K562 (cell line): ENCODE measurements at regions not wholly inside any gene's neighbourhood (a gene's known extent, or its start where the extent isn't known, plus 50 kb on each side); places are given as distances from the start of the nearest gene placed in this dataset.

Experiments used
- ATAC-seq: fragments of 200-7000 bp; cut with Tn5 transposase; 3 replicates; pipeline ENCODE4 v1.9.1; 2020; ENCODE audit warnings: moderate library complexity
- BruUV-seq: library from RNA; stranded (reverse); fragments of 400-500 nt; replicated peaks from 2 replicates; lab custom pipeline; 2021; lab: Mats Ljungman, UMichigan
- CTCF ChIA-PET: fragments of 300-600 bp; formaldehyde crosslinking; extraction: SDS; loops from one replicate; lab custom pipeline; 2021; ENCODE audit warnings: low intra/inter-chr PET ratio; lab: Yijun Ruan, JAX
- POLR2A ChIA-PET: fragments of 300-600, 350-650 bp; sonication (Branson Sonifier 250); formaldehyde crosslinking; extraction: SDS; loops from one replicate; lab custom pipeline; 2021; ENCODE audit warnings: antibody characterized with exemption, inconsistent platforms; lab: Yijun Ruan, JAX
- DNase-seq, 4 experiments: peaks; one replicate each; pipeline versions ENCODE4 v3.0.0 to v3.0.0-alpha.2; 2011 to 2018; ENCODE audit warnings: low spot score in 3 of 4, mixed read lengths in 3 of 4; ENCODE audit errors: extremely low read depth in 1 of 4
- FAIRE-seq: peaks from 2 replicates; lab custom pipeline; 2011; peaks lifted over from hg19 to GRCh38; lab: Jason Lieb, UNC
- H2AFZ ChIP-seq: 2 replicates; pipeline ENCODE4 v1.6.0; 2011; ENCODE audit warnings: low read depth, low read length, control low read depth, inconsistent platforms
- H3K27ac ChIP-seq: fragments of 200-600 bp; 3 replicates; pipeline ENCODE4 v1.8.0; 2011; ENCODE audit warnings: low read depth, mild to moderate bottlenecking, control low read depth, inconsistent platforms, low read length, moderate library complexity, mixed read lengths; ENCODE audit errors: extremely low read depth
- H3K27me3 ChIP-seq, 2 experiments: fragments of 300-600 bp in 1 of 2; 2 replicates in 1 of 2; 3 replicates in 1 of 2; pipeline versions ENCODE4 v1.6.0 to v1.8.0; 2011; ENCODE audit warnings: inconsistent platforms in 2 of 2, low read length in 2 of 2, mild to moderate bottlenecking in 1 of 2, mixed read lengths in 1 of 2, moderate library complexity in 1 of 2; ENCODE audit not compliant: control insufficient read depth in 2 of 2, insufficient read depth in 2 of 2
- H3K36me3 ChIP-seq: fragments of 300-600 bp; 3 replicates; pipeline ENCODE4 v1.8.0; 2011; ENCODE audit warnings: mild to moderate bottlenecking, low read length, inconsistent platforms; ENCODE audit not compliant: control insufficient read depth, insufficient read depth
- H3K4me1 ChIP-seq, 2 experiments: fragments of 200-600 bp in 1 of 2; replicated peaks in 1 of 2; 2 replicates in 1 of 2; 3 replicates in 1 of 2; pipeline versions ENCODE4 v1.5.1 to v1.8.0; 2011; ENCODE audit warnings: inconsistent platforms in 2 of 2, low read length in 2 of 2, mild to moderate bottlenecking in 1 of 2, mixed read lengths in 1 of 2, moderate library complexity in 1 of 2; ENCODE audit not compliant: control insufficient read depth in 2 of 2, insufficient read depth in 2 of 2
- H3K4me2 ChIP-seq: 2 replicates; pipeline ENCODE4 v1.6.1; 2011; ENCODE audit warnings: low read length, control low read depth, inconsistent platforms, mixed read lengths; ENCODE audit not compliant: insufficient read depth
- H3K4me3 ChIP-seq: fragments of 200-600 bp; sonication (generic), shearing (Covaris generic); 2 replicates; pipeline ENCODE4 v1.5.1; 2016; ENCODE audit warnings: control low read depth, inconsistent platforms
- H3K79me2 ChIP-seq: fragments of 200-600 bp; 3 replicates; pipeline ENCODE4 v1.8.0; 2011; ENCODE audit warnings: low read length, inconsistent platforms; ENCODE audit not compliant: control insufficient read depth, insufficient read depth
- H3K9ac ChIP-seq, 2 experiments: 2 replicates each; pipeline versions ENCODE4 v1.6.0 to v1.6.1; 2011; ENCODE audit warnings: low read depth in 2 of 2, low read length in 2 of 2, control low read depth in 1 of 2, inconsistent platforms in 1 of 2, mild to moderate bottlenecking in 1 of 2, mixed read lengths in 1 of 2; ENCODE audit not compliant: insufficient read depth in 1 of 2
- H3K9me1 ChIP-seq: one replicate; pipeline ENCODE4 v1.6.0; 2011; ENCODE audit warnings: inconsistent platforms, mild to moderate bottlenecking, low read length, moderate library complexity; ENCODE audit not compliant: control insufficient read depth, insufficient read depth
- H3K9me3 ChIP-seq: replicated peaks from 2 replicates; pipeline ENCODE4 v1.5.1; 2011; ENCODE audit warnings: low read depth, low read length, inconsistent platforms; ENCODE audit not compliant: control insufficient read depth, insufficient read depth
- H4K20me1 ChIP-seq: replicated peaks from 2 replicates; pipeline ENCODE4 v1.6.1; 2011; ENCODE audit warnings: low read length, inconsistent platforms, mixed read lengths; ENCODE audit not compliant: control insufficient read depth, insufficient read depth
- CREB3L1 ChIP-seq: fragments of 450-650 bp; IDR thresholded peaks from 2 replicates; pipeline ENCODE4 v1.6.1; 2014; ENCODE audit warnings: low read depth, mild to moderate bottlenecking, moderate library complexity, borderline replicate concordance
- EP400 ChIP-seq: fragments of 450-650 bp; IDR thresholded peaks from 2 replicates; pipeline ENCODE4 v1.6.1; 2017; ENCODE audit warnings: antibody characterized with exemption, mild to moderate bottlenecking, moderate library complexity
- FOXK1 ChIP-seq: sonication (generic); formaldehyde crosslinking; IDR thresholded peaks from 2 replicates; pipeline ENCODE4 v1.8.0; 2022; ENCODE audit warnings: missing genetic modification reagents, mild to moderate bottlenecking, borderline replicate concordance
- HDAC8 ChIP-seq: fragments of 450-650 bp; IDR thresholded peaks from 2 replicates; pipeline ENCODE4 v1.6.1; 2016; ENCODE audit warnings: mild to moderate bottlenecking, missing genetic modification characterization, moderate library complexity, missing compliant biosample characterization
- HNRNPK ChIP-seq: fragments of 200-400 bp; formaldehyde crosslinking; IDR thresholded peaks from one replicate; pipeline ENCODE4 v1.6.1; 2018; ENCODE audit warnings: mild to moderate bottlenecking, low read depth, low read length; ENCODE audit not compliant: poor library complexity, severe bottlenecking
- MCM2 ChIP-seq: fragments of 450-650 bp; IDR thresholded peaks from 2 replicates; pipeline ENCODE4 v1.6.1; 2017; ENCODE audit warnings: low read depth, mild to moderate bottlenecking
- POLR2B ChIP-seq: fragments of 450-650 bp; IDR thresholded peaks from 2 replicates; pipeline ENCODE4 v1.6.1; 2018; ENCODE audit warnings: low read depth; ENCODE audit not compliant: partially characterized antibody
- PRMT5 ChIP-seq: sonication (generic); formaldehyde crosslinking; IDR thresholded peaks from 2 replicates; pipeline ENCODE4 v1.5.0; 2020; ENCODE audit warnings: missing genetic modification reagents
- RBM14 ChIP-seq: fragments of 200-400 bp; formaldehyde crosslinking; IDR thresholded peaks from 2 replicates; pipeline ENCODE4 v1.6.1; 2018; ENCODE audit warnings: low read depth, mild to moderate bottlenecking, low read length, moderate library complexity, borderline replicate concordance; ENCODE audit not compliant: insufficient read depth
- SETDB1 ChIP-seq: IDR thresholded peaks from one replicate; pipeline ENCODE4 v1.6.1; 2012; ENCODE audit warnings: low read length, control low read depth, inconsistent platforms
- YBX1 ChIP-seq: fragments of 450-650 bp; IDR thresholded peaks from 2 replicates; pipeline ENCODE4 v1.7.1; 2016; ENCODE audit warnings: mild to moderate bottlenecking
- ZBTB33 ChIP-seq: sonication (generic); formaldehyde crosslinking; IDR thresholded peaks from 2 replicates; pipeline ENCODE4 v1.8.1; 2023; ENCODE audit warnings: mild to moderate bottlenecking, missing genetic modification reagents
- ZBTB49 ChIP-seq: sonication (generic); formaldehyde crosslinking; IDR thresholded peaks from 2 replicates; pipeline ENCODE4 v1.8.0; 2022; ENCODE audit warnings: missing genetic modification reagents, mild to moderate bottlenecking, borderline replicate concordance
- ZFP91 ChIP-seq: sonication (generic); formaldehyde crosslinking; IDR thresholded peaks from 2 replicates; pipeline ENCODE4 v1.8.0; 2022; ENCODE audit warnings: mild to moderate bottlenecking, missing genetic modification reagents
- ZKSCAN8 ChIP-seq: fragments of 200-800 bp; sonication (Bioruptor generic); IDR thresholded peaks from 2 replicates; pipeline ENCODE4 v1.6.1; 2016; ENCODE audit warnings: missing genetic modification characterization, missing compliant biosample characterization
- ZNF124 ChIP-seq: sonication (generic); formaldehyde crosslinking; IDR thresholded peaks from 2 replicates; pipeline ENCODE4 v1.8.1; 2022; ENCODE audit warnings: missing genetic modification reagents
- ZNF316 ChIP-seq: fragments of 450-650 bp; IDR thresholded peaks from 2 replicates; pipeline ENCODE4 v1.6.1; 2016
- WGBS: fragments of 100-300 bp; shearing (Covaris generic); methylation state at CpG from one replicate; pipeline ENCODE4 v1.1.6; 2016; ENCODE audit warnings: low coverage, mixed read lengths; ENCODE audit not compliant: insufficient coverage; ENCODE audit errors: missing lambda C conversion rate; 5-methylcytosine and 5-hydroxymethylcytosine counted together
- in situ Hi-C: fragments of 300-500 bp; cut with MboI; formaldehyde crosslinking; loops from 4 replicates; pipeline ENCODE4 v1.15.0; 2018; ENCODE audit warnings: inconsistent platforms, mixed read lengths
- intact Hi-C: fragments of 100-400 bp; cut with micrococcal nuclease; formaldehyde crosslinking; loops from 2 replicates; pipeline ENCODE4 v1.14.2; 2022

GRCh38 chr2:89849731-89850130, 1158.3 kb downstream of the RPIA start:
- Histone ChIP-seq H2AFZ (no peak overlapping the region), H3K27me3 (no peaks in the 10 kb centered on the region), H3K27ac (no peak overlapping the region), H3K4me1 (no peaks in the 10 kb centered on the region), H3K36me3 (no peaks in the 10 kb centered on the region), H3K4me3 (no peak overlapping the region), H4K20me1 (no peaks in the 10 kb centered on the region), H3K9me3 (no peaks in the 10 kb centered on the region), H3K9ac (no peak overlapping the region), H3K4me2 (no peak overlapping the region), H3K79me2 (no peaks in the 10 kb centered on the region), H3K9me1 (no peaks in the 10 kb centered on the region)
- in situ Hi-C loops (loop anchor here (5.0 kb wide), 1 partner anchor 522 kb away; no protein-coding TSS in a partner anchor), intact Hi-C loops (no loop called here)
- FAIRE-seq, result no peak
- DNase-seq, result no peak
- CTCF ChIA-PET, result no interaction called here
- POLR2A ChIA-PET, result no interaction called here
- ATAC-seq, result no peak
- WGBS, result 0% methylated on average over 3 of the region's 3 CpGs
- no TSS peak for BruUV-seq
- TF ChIP-seq HDAC8, result no peak
- TF ChIP-seq ZNF316, result peak; percentile 94
- TF ChIP-seq EP400, result no peak
- no peak for TF ChIP-seq POLR2B
- TF ChIP-seq ZBTB33 (CRISPR knock-in tag), result no peak
- no peak for TF ChIP-seq ZBTB49 (CRISPR knock-in tag)
- TF ChIP-seq YBX1, result no peak
- TF ChIP-seq SETDB1, result no peak
- TF ChIP-seq FOXK1 (CRISPR knock-in tag), result no peak
- TF ChIP-seq HNRNPK, result no peak
- TF ChIP-seq MCM2, result no peak
- no peak for TF ChIP-seq ZNF124 (CRISPR knock-in tag)
- no peak for TF ChIP-seq RBM14
- no peak for TF ChIP-seq ZFP91 (CRISPR knock-in tag)
- no peak for TF ChIP-seq PRMT5 (CRISPR knock-in tag)
- TF ChIP-seq ZKSCAN8 (CRISPR knock-in tag), result no peak
- TF ChIP-seq CREB3L1, result no peak
